H1 (cell line): ENCODE measurements at regions not wholly inside any gene's neighbourhood (a gene's known extent, or its start where the extent isn't known, plus 50 kb on each side); places are given as distances from the start of the nearest gene placed in this dataset.

ENCODE experiments used
- CTCF ChIA-PET: fragments of 300-600 bp; sonication (Branson Sonifier 250); formaldehyde crosslinking; loops from one replicate; lab custom pipeline; 2021; ENCODE audit not compliant: partially characterized antibody; lab: Charles Lee
- POLR2A ChIA-PET: fragments of 300-600 bp; sonication (Branson Sonifier 250); formaldehyde crosslinking; loops from one replicate; lab custom pipeline; 2021; ENCODE audit warnings: inconsistent platforms; ENCODE audit not compliant: partially characterized antibody; lab: Charles Lee
- DNase-seq, 2 experiments: peaks; one replicate each; pipeline versions ENCODE4 v3.0.0 to v3.0.0-alpha.2; 2010 to 2022; ENCODE audit warnings: low spot score in 2 of 2, low read depth in 1 of 2, mixed read lengths in 1 of 2
- FAIRE-seq: peaks from 2 replicates; lab custom pipeline; 2011; peaks lifted over from hg19 to GRCh38; lab: Jason Lieb, UNC
- H2AFZ ChIP-seq: 2 replicates; pipeline ENCODE4 v1.8.1; 2012; ENCODE audit warnings: low read length, inconsistent platforms
- H2AK5ac ChIP-seq: 2 replicates; pipeline ENCODE4 v1.6.1; 2013; ENCODE audit warnings: low read depth, low read length
- H2BK120ac ChIP-seq: replicated peaks from 2 replicates; pipeline ENCODE3; 2013; ENCODE audit warnings: low read depth, low read length, inconsistent platforms
- H2BK12ac ChIP-seq: 2 replicates; pipeline ENCODE4 v1.6.1; 2013; ENCODE audit warnings: low read depth, low read length
- H2BK15ac ChIP-seq: 2 replicates; pipeline ENCODE4 v1.6.1; 2013; ENCODE audit warnings: low read length
- H2BK20ac ChIP-seq: 2 replicates; pipeline ENCODE4 v1.6.1; 2013; ENCODE audit warnings: low read length
- H2BK5ac ChIP-seq: 2 replicates; pipeline ENCODE4 v1.6.1; 2013; ENCODE audit warnings: low read depth, low read length
- H3K14ac ChIP-seq: 2 replicates; pipeline ENCODE4 v1.6.1; 2013; ENCODE audit warnings: inconsistent platforms; ENCODE audit not compliant: insufficient read length
- H3K18ac ChIP-seq: 2 replicates; pipeline ENCODE4 v1.6.1; 2013; ENCODE audit warnings: low read length; ENCODE audit errors: extremely low read depth
- H3K23ac ChIP-seq: 2 replicates; pipeline ENCODE4 v1.6.1; 2013; ENCODE audit warnings: inconsistent platforms; ENCODE audit not compliant: insufficient read length
- H3K23me2 ChIP-seq: 2 replicates; pipeline ENCODE4 v1.6.1; 2013; ENCODE audit warnings: low read depth, low read length
- H3K27ac ChIP-seq: 2 replicates; pipeline ENCODE4 v1.6.1; 2011; ENCODE audit warnings: low read depth, low read length, inconsistent platforms
- H3K27me3 ChIP-seq, 4 experiments: replicated peaks in 1 of 4; 1 replicate in 1 of 4; 2 replicates in 3 of 4; pipeline versions ENCODE4 v1.6.1 to v1.8.1; 2011 to 2013; ENCODE audit warnings: low read length in 3 of 4, mild to moderate bottlenecking in 3 of 4, inconsistent platforms in 2 of 4, mixed read lengths in 2 of 4, moderate library complexity in 1 of 4; ENCODE audit not compliant: control insufficient read depth in 3 of 4, insufficient read depth in 3 of 4; ENCODE audit errors: extremely low read depth in 1 of 4
- H3K36me3 ChIP-seq, 4 experiments: 2 replicates each; pipeline versions ENCODE4 v1.6.1 to v1.8.1; 2011 to 2013; ENCODE audit warnings: mild to moderate bottlenecking in 4 of 4, low read length in 3 of 4, moderate library complexity in 2 of 4, control low read depth in 1 of 4, inconsistent platforms in 1 of 4; ENCODE audit not compliant: insufficient read depth in 4 of 4, control insufficient read depth in 2 of 4
- H3K4ac ChIP-seq: replicated peaks from 2 replicates; pipeline ENCODE3; 2013; ENCODE audit warnings: low read length, low read depth, mixed read lengths, inconsistent platforms; ENCODE audit not compliant: insufficient read length
- H3K4me1 ChIP-seq, 4 experiments: replicated peaks in 1 of 4; 1 replicate in 1 of 4; 2 replicates in 3 of 4; pipeline versions ENCODE4 v1.6.1 to v1.8.1; 2011 to 2013; ENCODE audit warnings: low read length in 3 of 4, inconsistent platforms in 2 of 4, mixed read lengths in 1 of 4; ENCODE audit not compliant: insufficient read depth in 4 of 4, control insufficient read depth in 3 of 4
- H3K4me2 ChIP-seq, 2 experiments: 2 replicates each; pipeline versions ENCODE4 v1.6.1 to v1.8.1; 2011 to 2013; ENCODE audit warnings: low read depth in 2 of 2, low read length in 2 of 2, control low read depth in 1 of 2, inconsistent platforms in 1 of 2, mild to moderate bottlenecking in 1 of 2; ENCODE audit not compliant: insufficient read depth in 1 of 2
- H3K4me3 ChIP-seq, 4 experiments: fragments of 200-600, 300-600 bp in 1 of 4; sonication (generic), shearing (Covaris generic), sonication (Bioruptor Twin) in 1 of 4; 2 replicates each; pipeline versions ENCODE4 v1.5.1 to v1.8.1; 2011 to 2016; ENCODE audit warnings: low read length in 4 of 4, low read depth in 3 of 4, control low read depth in 2 of 4, inconsistent platforms in 2 of 4, mild to moderate bottlenecking in 2 of 4, mixed read lengths in 1 of 4, moderate library complexity in 1 of 4; ENCODE audit not compliant: insufficient read depth in 2 of 4; ENCODE audit errors: extremely low read depth in 1 of 4
- H3K56ac ChIP-seq: replicated peaks from 2 replicates; pipeline ENCODE3; 2013; ENCODE audit warnings: low read depth, mild to moderate bottlenecking, mixed read lengths, low read length, inconsistent platforms; ENCODE audit not compliant: insufficient read length
- H3K79me1 ChIP-seq: 2 replicates; pipeline ENCODE4 v1.6.1; 2013; ENCODE audit warnings: low read depth, low read length, control low read depth
- H3K79me2 ChIP-seq, 2 experiments: 2 replicates each; pipeline versions ENCODE4 v1.6.1 to v1.8.1; 2012 to 2013; ENCODE audit warnings: low read length in 2 of 2, mild to moderate bottlenecking in 2 of 2, inconsistent platforms in 1 of 2; ENCODE audit not compliant: insufficient read depth in 2 of 2, control insufficient read depth in 1 of 2
- H3K9ac ChIP-seq, 4 experiments: replicated peaks in 1 of 4; 1 replicate in 1 of 4; 2 replicates in 3 of 4; pipeline versions ENCODE4 v1.6.1 to v1.8.1; 2011 to 2013; ENCODE audit warnings: low read depth in 3 of 4, low read length in 3 of 4, control low read depth in 2 of 4, mild to moderate bottlenecking in 2 of 4, moderate library complexity in 2 of 4, inconsistent platforms in 1 of 4; ENCODE audit errors: extremely low read depth in 1 of 4
- H3K9me3 ChIP-seq, 2 experiments: 2 replicates each; pipeline versions ENCODE4 v1.6.1 to v1.8.1; 2012 to 2013; ENCODE audit warnings: mild to moderate bottlenecking in 2 of 2, moderate library complexity in 2 of 2, control low read depth in 1 of 2, inconsistent platforms in 1 of 2, low read depth in 1 of 2, low read length in 1 of 2, mixed read lengths in 1 of 2; ENCODE audit not compliant: insufficient read depth in 2 of 2
- H4K20me1 ChIP-seq, 2 experiments: replicated peaks in 1 of 2; 2 replicates each; pipeline versions ENCODE3 to v1.8.1; 2011 to 2013; ENCODE audit warnings: inconsistent platforms in 2 of 2, low read length in 2 of 2, mild to moderate bottlenecking in 1 of 2; ENCODE audit not compliant: insufficient read depth in 2 of 2, control insufficient read depth in 1 of 2
- H4K5ac ChIP-seq: 2 replicates; pipeline ENCODE4 v1.6.1; 2013; ENCODE audit warnings: low read length, low read depth, mixed read lengths, inconsistent platforms; ENCODE audit not compliant: insufficient read length
- H4K8ac ChIP-seq: 2 replicates; pipeline ENCODE4 v1.8.0; 2013; ENCODE audit warnings: mild to moderate bottlenecking, moderate library complexity, low read length, inconsistent platforms; ENCODE audit not compliant: insufficient read depth; ENCODE audit errors: extremely low read depth
- H4K91ac ChIP-seq: replicated peaks from 2 replicates; pipeline ENCODE3; 2013; ENCODE audit warnings: low read length, mixed read lengths, inconsistent platforms; ENCODE audit not compliant: insufficient read length
- CHD2 ChIP-seq: IDR thresholded peaks from 2 replicates; pipeline ENCODE4 v1.6.1; 2012; ENCODE audit warnings: low read length, improper control_type of control experiment
- EGR1 ChIP-seq: IDR thresholded peaks from 2 replicates; pipeline ENCODE4 v1.6.1; 2011; ENCODE audit warnings: low read depth, low read length, borderline replicate concordance
- FOSL1 ChIP-seq: IDR thresholded peaks from 2 replicates; pipeline ENCODE4 v1.6.1; 2011; ENCODE audit warnings: mild to moderate bottlenecking, low read depth, low read length, moderate library complexity; ENCODE audit not compliant: insufficient read depth
- POLR2AphosphoS5 ChIP-seq: IDR thresholded peaks from 2 replicates; pipeline ENCODE4 v1.6.1; 2011; ENCODE audit warnings: low read depth, low read length
- RAD21 ChIP-seq, 2 experiments: IDR thresholded peaks in 1 of 2; conservative IDR thresholded peaks in 1 of 2; 2 replicates each; pipeline ENCODE4 v1.6.1; 2011; ENCODE audit warnings: low read depth in 2 of 2, low read length in 2 of 2, improper control_type of control experiment in 1 of 2, inconsistent platforms in 1 of 2, mild to moderate bottlenecking in 1 of 2, moderate library complexity in 1 of 2
- RNF2 ChIP-seq: fragments of 200-900, 300-1000 bp; sonication (generic); IDR thresholded peaks from 2 replicates; pipeline ENCODE4 v1.7.1; 2016; ENCODE audit warnings: borderline replicate concordance, low read depth, mild to moderate bottlenecking, antibody characterized with exemption, low read length; ENCODE audit not compliant: poor library complexity, severe bottlenecking; ENCODE audit errors: missing control alignments
- SP4 ChIP-seq: IDR thresholded peaks from 2 replicates; pipeline ENCODE4 v1.6.1; 2012; ENCODE audit warnings: low read length, inconsistent platforms
- TAF1 ChIP-seq: IDR thresholded peaks from 2 replicates; pipeline ENCODE4 v1.6.1; 2011; ENCODE audit warnings: mild to moderate bottlenecking, low read depth, low read length
- TAF7 ChIP-seq: optimal IDR thresholded peaks from 2 replicates; pipeline ENCODE3; 2011; ENCODE audit warnings: low read depth, mild to moderate bottlenecking, inconsistent platforms, low read length, moderate library complexity, borderline replicate concordance
- WGBS, 2 experiments: shearing (Covaris generic) in 1 of 2; methylation state at CpG; one replicate each; pipeline versions ENCODE4 v1.1.6 to v1.1.7; 2013 to 2015; ENCODE audit warnings: low lambda C conversion rate in 2 of 2, mixed read lengths in 2 of 2, inconsistent platforms in 1 of 2, low coverage in 1 of 2, missing lambda C conversion rate in 1 of 2; ENCODE audit not compliant: insufficient replicate concordance in 2 of 2, insufficient coverage in 1 of 2, insufficient read length in 1 of 2; ENCODE audit errors: extremely low coverage in 1 of 2, missing lambda C conversion rate in 1 of 2; 5-methylcytosine and 5-hydroxymethylcytosine counted together
- TF ChIP-seq, protein P1 (sequence below): IDR thresholded peaks from 2 replicates; pipeline ENCODE4 v1.6.1; 2012; ENCODE audit warnings: inconsistent platforms
- TF ChIP-seq, protein P2 (sequence below), 3 experiments: IDR thresholded peaks; 1 replicate in 2 of 3; 2 replicates in 1 of 3; pipeline versions ENCODE4 v1.5.1 to v1.6.1; 2011; ENCODE audit warnings: low read length in 3 of 3, mild to moderate bottlenecking in 3 of 3, inconsistent platforms in 2 of 3, low read depth in 1 of 3, moderate library complexity in 1 of 3; ENCODE audit not compliant: insufficient read depth in 1 of 3; ENCODE audit errors: control extremely low read depth in 1 of 3

DNA sequence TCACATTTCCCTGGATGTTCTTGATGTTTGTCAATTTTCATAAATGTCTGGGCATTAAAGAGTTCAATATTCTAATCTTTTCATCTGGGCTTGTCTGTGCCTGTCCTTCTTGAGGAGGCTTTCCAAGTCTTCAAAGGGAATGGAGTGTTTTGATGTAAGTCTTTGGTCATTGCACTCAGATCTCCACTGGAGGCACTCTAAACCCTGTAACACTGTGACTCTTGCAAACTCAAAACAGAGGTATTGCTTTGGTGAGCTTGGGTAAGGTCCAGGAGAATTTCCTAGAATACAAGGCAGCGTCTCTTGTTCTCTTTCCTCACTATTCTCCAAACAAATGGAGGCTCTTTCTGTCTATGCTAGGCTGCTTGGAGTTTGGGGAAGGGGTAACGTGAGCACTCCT is 1118.1 kb upstream of the PABPC4L start:
- no peaks in the 10 kb centered on the region for H3K23me2 ChIP-seq
- WGBS, 2 experiments, result 97% methylated on average over 2 of the region's 2 CpGs; no CpG with 5 or more reads in 1 of the 2 experiments
- H4K91ac ChIP-seq, result no peak overlapping the region
- H3K9me3 ChIP-seq, result peaks cover 0 to 4% of the 10 kb centered on the region in 2 experiments; a peak in 1 of 4 replicates
- DNase-seq (no peak), FAIRE-seq (peak; percentile 74)
- no peak overlapping the region for H2BK120ac ChIP-seq
- H2BK12ac ChIP-seq, result no peak overlapping the region
- no peak overlapping the region for H2BK5ac ChIP-seq
- no peak overlapping the region for H3K4me2 ChIP-seq
- ChIA-PET CTCF (interaction anchor here (0.6 to 2.2 kb wide), 8 partner anchors 9 to 1397 kb away, joined by 3 to 11 read pairs (median 4); no protein-coding TSS in a partner anchor), POLR2A (no interaction called here)
- H3K56ac ChIP-seq, result no peak overlapping the region
- no peak overlapping the region for H3K14ac ChIP-seq
- H3K4me3 ChIP-seq, result no peak overlapping the region
- no peak overlapping the region for H3K9ac ChIP-seq
- H4K8ac ChIP-seq, result no peak overlapping the region
- H3K18ac ChIP-seq, result no peak overlapping the region
- H4K20me1 ChIP-seq, result no peaks in the 10 kb centered on the region
- H2BK20ac ChIP-seq, result no peak overlapping the region
- H3K27ac ChIP-seq, result no peak overlapping the region
- H2BK15ac ChIP-seq, result no peak overlapping the region
- no peak overlapping the region for H2AK5ac ChIP-seq
- no peaks in the 10 kb centered on the region for H3K27me3 ChIP-seq
- no peak overlapping the region; the same call in 1 of the 2 replicates for H2AFZ ChIP-seq
- no peaks in the 10 kb centered on the region for H3K79me1 ChIP-seq
- no peaks in the 10 kb centered on the region for H3K36me3 ChIP-seq
- no peak overlapping the region for H4K5ac ChIP-seq
- no peaks in the 10 kb centered on the region for H3K4me1 ChIP-seq
- no peak overlapping the region for H3K4ac ChIP-seq
- no peaks in the 10 kb centered on the region for H3K79me2 ChIP-seq
- H3K23ac ChIP-seq, result no peak overlapping the region
- TF ChIP-seq, protein P1, sequence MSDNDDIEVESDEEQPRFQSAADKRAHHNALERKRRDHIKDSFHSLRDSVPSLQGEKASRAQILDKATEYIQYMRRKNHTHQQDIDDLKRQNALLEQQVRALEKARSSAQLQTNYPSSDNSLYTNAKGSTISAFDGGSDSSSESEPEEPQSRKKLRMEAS, result no peak
- no peak for TF ChIP-seq SP4
- TF ChIP-seq RAD21 (IDR thresholded peaks at IDR 0.05 in 1 of 2, conservative IDR thresholded peaks at IDR 0.05 in 1 of 2; ENCODE audit: low read depth in 2 of 2, low read length in 2 of 2), result peak; percentile 43 to 60; a peak in 3 of 4 replicates
- TF ChIP-seq TAF1, result no peak
- no peak for TF ChIP-seq POLR2AphosphoS5
- TF ChIP-seq EGR1, result no peak
- TF ChIP-seq, protein P2, sequence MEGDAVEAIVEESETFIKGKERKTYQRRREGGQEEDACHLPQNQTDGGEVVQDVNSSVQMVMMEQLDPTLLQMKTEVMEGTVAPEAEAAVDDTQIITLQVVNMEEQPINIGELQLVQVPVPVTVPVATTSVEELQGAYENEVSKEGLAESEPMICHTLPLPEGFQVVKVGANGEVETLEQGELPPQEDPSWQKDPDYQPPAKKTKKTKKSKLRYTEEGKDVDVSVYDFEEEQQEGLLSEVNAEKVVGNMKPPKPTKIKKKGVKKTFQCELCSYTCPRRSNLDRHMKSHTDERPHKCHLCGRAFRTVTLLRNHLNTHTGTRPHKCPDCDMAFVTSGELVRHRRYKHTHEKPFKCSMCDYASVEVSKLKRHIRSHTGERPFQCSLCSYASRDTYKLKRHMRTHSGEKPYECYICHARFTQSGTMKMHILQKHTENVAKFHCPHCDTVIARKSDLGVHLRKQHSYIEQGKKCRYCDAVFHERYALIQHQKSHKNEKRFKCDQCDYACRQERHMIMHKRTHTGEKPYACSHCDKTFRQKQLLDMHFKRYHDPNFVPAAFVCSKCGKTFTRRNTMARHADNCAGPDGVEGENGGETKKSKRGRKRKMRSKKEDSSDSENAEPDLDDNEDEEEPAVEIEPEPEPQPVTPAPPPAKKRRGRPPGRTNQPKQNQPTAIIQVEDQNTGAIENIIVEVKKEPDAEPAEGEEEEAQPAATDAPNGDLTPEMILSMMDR (IDR thresholded peaks at IDR 0.05; ENCODE audit: control extremely low read depth in 1 of 3, insufficient read depth in 1 of 3, low read depth in 1 of 3, low read length in 3 of 3), result peak in 2 of 3 experiments; percentile 19 to 62; a peak in 2 of 4 replicates
- TF ChIP-seq TAF7, result no peak
- TF ChIP-seq RNF2, result no peak
- TF ChIP-seq CHD2, result no peak
- no peak for TF ChIP-seq FOSL1
